Activated CD8-positive, alpha-beta memory T cell treated with anti-CD3 and anti-CD28 coated beads for 1 hour (primary cell): ENCODE measurements at regions not wholly inside any gene's neighbourhood (a gene's known extent, or its start where the extent isn't known, plus 50 kb on each side); places are given as distances from the start of the nearest gene placed in this dataset.
A peak's percentile ranks its signal among the peaks of the same experiment; 100 is the strongest.

ENCODE experiments used
- DNase-seq, 2 donors: peaks; one replicate each; pipeline ENCODE4 v3.0.0-alpha.2; 2020; ENCODE audit warnings: low read depth in 1 of 2; ENCODE audit errors: extremely low read depth in 1 of 2

DNA sequence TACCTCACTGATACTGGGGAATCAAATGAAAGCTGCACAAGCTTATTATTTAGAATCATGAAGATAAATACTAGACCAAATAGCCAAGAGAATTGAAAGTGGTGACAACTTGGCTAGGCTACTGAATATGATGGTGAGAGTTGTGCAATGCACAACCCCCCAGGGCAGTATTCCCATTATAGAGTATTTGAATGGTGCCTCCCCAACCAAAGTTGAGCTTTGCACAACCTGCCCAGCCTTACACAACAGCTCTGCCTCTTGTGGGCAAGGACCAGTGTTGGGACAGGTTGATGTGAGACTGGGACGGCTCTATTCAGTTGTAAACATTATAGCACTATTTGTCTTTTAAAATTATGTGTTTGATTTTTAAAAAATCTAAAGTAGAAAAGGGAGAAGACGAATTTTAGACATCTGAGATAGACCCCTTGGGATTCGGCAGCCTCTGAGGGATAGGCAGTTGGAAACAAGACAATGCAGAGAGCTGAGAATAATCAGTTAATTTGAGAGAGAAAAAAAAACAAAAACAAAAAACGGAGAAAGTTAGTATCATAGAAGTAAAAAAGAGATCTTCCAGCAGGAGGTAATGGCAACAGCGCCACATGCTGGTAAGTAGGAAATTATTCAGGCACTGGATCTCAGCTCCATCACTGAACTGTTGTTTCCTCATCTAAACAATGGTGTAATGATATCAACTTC lies 91.0 kb upstream of the KCNA3 start:
- peak in 1 of 2 donors; percentile 10 for DNase-seq

DNA sequence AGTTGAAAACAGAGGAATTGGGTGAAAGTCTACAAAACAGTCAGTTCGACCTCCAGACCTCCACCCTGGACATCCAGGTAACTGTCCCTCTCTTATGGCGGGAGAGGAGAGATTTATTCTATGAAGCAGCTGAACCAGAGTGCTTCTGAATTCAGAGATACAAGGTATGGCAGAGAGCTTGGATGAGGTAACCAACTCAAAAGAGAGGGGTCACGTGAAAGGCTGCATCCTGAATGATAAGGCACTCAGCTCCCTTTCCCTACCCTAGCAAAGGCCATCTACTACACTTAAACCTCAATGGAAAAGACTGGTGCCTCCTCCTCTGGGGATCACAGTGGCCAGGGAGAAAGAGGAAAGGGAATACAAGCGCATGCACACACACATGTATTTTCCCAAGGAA lies 88.4 kb upstream of the KCNA3 start:
- DNase-seq, result no peak

DNA sequence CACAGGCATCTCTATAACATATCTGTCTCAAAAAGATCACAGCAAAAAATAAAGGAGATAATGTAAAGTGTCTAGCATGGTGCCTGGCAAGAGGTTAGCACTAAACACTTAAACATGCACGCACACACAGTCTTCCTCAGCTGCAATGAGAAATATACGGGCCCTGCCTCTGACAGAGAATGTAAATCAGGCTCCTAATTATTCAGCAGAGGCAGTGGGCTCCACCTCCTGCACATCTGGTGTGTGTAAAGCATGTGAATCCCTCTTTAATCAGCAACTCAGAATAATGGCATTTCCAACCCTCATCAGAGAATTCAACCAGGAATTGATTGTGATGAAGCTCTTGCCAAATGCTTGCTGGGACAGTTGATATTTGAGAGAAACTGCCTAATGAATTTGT lies 85.6 kb upstream of the KCNA3 start:
- no peak for DNase-seq

DNA sequence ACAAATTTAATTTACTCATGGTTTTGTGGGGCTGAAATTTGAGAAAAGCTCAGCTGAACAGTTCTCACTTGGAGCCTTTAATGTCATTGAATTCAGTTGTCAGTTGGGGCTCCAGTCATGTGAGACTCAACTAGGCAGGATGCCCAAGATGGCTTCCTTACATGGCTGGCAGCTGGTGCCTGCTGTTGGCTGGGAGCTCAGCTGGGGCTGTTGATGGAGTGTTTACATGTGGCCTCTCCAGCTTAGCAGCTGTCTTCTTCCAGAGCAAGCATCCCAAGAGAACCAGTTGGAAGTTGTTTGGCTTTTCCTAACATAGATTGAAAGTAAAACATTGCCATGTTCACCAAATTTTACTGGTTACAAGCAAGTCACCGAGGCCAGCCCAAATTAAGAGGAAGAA lies 81.8 kb upstream of the KCNA3 start:
- no peak for DNase-seq

DNA sequence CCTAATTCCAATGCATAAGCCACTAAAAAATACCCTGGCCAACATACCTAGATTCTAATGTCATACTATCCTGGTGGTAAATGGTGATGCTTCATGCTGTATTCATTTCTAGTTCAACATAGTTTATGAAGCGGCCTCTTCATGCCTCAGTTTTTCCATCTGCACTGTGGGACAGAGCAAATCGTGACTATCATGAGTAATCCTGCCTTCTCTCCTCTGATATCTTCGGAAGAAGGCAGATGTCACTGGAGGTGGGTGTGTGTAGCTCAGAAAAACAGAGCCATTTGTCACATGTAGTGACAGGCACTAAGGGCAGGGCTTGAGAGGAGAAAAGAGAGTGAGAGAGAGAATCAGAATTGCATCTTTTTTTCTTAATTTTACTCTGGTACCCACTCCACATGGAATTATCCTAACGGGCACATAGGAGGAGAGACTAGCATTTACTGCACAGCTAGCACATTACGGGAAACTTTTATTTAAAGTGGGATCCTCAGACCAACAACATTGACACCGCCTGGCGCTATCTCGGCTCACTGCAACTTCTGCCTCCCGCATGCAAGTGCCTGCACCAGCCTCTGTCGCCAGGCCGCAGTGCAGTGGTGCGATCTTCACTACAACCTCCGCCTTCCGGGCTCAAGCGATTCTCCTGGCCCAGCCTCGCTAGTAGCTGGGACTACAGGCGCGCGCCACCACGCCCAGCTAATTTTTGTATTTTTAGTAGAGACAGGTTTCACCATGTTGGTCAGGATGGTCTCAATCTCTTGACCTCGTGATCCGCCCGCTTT lies 78.4 kb upstream of the KCNA3 start:
- no peak for DNase-seq

DNA sequence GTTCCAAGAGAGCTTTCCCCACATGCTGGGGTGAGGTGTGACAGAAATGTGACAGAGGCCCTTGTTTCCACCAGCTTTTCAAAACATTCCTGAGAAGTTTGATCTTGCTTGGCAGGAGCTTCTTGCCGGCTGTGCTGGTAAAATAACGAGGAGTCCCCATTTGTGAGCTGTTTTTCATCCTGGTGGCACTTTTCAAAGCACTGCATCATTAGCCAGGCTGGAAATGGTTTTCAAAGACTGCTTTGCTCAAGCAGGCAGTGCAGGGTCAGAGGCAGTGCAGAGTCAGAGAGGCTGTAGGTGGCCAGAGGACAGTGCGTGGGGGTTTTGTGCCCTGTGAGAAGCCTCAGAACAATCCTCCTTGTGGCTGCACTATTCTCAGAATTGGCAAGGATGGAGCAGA lies 75.8 kb upstream of the KCNA3 start:
- no peak for DNase-seq

DNA sequence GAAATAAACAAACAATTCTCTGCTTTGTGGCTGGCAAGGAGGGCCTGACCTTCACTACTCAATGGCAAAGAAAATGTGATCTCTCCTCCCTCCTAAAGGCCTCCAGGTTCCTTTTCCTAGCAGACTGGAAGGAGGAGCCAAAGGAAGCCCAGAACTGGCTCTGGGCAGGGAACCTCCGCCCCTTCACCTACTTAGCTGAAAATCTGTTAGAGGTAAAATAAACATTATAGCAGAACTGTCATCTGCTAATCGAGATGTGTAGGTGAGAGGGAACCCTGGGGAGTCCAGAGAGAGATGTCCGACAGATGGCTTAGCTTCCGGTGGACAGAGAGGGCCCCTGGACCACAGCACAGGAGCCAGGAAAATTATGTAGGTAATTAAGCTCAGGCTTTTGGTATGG lies 75.2 kb upstream of the KCNA3 start:
- no peak for DNase-seq

DNA sequence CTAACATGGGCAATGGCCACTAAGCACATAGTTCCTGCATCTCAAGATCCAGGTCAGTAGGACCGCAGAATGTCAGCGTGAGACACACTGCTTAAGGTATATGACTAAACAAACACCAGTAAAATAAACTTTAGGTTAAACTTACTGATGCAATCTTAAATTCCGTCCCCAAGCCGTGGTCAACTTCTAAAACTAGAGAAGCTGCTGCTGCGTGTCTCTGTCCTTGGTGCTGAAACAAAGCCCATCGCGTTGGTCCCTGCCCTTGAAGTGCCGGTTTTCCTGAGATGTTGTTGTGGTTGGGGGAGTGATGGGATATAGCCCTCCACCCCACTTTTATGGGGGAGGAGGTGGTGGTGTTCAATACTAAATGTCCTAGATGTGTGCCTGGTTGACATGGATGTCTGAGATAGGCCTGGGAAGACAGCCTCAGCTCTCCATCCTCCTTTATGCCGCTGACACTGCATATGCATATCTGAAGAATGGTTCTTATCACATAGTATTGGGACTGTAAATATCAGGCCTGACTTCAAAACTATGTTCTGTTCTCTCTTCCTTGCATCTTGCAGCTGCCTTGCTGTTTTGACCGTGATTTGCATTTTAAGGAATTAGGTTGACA lies 72.0 kb upstream of the KCNA3 start:
- DNase-seq, result peak; percentile 6 to 27

DNA sequence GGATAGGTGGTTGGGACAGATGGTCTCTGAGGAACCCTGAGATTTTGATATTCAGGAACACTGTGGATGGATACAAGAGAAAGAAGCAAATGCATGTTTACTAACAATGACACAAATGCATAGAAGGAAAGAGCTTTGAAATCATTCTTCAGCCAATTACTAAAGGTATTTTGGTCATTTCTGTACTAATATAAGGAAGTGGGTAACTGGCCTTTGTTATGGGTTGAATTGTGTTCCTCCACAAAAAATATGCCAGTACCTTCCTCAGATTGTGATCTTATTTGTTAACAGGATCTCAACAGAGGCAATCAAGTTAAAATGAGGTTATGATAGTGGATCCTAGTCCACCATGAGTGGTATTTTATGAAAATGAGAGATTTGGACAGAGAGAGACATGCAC lies 68.7 kb upstream of the KCNA3 start:
- no peak for DNase-seq

DNA sequence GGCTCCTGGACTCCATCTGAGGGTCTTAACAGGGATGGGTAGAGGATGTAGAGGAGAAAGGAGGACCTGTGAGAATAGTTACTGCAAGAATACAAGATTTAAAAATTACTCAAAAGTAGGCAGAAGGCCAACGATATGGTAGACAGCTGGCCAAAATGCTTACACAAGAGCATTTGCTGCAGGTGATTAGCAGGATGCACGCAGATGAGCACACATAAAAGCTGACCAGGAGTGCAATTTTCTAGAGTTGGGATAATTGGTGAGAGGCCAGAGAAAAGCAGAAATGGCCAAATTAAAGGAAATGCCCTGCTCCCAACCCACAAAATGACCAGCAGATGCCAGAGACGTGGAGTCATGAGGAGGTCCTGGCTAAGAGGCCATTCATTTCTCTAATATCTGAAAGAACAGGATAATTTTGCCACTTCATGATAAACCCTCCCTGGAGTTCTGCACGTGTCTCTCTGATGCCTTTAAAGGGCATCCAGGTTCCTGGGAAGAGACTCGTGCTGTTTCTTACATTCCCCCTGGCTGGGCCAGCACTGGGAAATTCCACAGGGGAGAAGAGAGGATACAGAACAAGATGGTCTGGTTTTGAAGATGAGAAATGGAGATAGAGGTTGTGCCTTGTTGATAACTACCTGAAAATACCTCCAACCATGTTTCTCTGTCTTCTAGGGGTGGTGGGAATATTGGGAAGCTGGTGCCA lies 62.3 kb upstream of the KCNA3 start:
- no peak for DNase-seq

DNA sequence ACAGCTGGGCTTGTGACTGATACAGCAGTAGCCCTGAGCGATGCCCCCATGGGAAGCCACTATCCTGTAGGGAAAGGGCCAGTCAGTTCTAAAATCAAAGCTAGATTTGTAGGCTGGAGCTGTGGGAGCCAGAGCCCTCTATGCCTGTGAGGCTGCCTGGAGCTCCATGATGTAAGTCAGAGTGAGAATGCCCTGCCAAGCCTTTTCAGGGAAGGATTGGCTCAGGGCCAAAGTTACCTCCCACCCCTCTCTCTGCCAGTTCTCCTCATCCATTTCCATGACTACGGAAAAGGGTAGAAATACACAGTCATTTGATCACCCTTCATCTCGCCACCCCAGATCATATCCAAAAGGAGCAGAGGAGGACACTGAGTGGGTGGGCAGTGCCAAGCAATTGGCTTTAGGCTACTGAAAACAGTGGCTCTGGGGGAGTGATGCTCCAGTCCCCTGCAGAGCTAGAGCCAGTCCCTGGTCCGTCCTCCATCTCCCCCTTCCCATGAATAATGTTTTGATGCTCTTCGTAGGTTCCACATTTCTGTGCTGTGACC lies 59.5 kb upstream of the KCNA3 start:
- no peak for DNase-seq

DNA sequence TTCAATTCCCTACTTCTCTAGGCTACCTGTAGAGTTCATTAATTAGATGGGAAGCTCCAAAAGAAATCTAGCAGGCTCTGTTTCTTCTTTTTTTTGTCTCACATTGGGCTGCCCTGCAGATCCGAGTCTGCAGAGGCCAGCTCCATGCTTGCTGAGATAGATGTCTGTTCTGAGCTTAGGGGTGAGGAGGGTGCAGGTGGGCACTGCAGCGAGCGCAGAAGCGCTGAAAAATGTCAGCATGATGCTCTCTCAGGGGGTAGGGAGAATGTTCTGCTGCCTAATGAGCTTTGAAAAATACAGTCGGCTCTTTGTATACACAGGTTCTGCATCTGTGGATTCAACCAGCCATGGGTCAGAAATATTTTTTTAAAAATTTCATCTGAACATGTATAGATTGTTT lies 56.8 kb upstream of the KCNA3 start:
- no peak for DNase-seq

DNA sequence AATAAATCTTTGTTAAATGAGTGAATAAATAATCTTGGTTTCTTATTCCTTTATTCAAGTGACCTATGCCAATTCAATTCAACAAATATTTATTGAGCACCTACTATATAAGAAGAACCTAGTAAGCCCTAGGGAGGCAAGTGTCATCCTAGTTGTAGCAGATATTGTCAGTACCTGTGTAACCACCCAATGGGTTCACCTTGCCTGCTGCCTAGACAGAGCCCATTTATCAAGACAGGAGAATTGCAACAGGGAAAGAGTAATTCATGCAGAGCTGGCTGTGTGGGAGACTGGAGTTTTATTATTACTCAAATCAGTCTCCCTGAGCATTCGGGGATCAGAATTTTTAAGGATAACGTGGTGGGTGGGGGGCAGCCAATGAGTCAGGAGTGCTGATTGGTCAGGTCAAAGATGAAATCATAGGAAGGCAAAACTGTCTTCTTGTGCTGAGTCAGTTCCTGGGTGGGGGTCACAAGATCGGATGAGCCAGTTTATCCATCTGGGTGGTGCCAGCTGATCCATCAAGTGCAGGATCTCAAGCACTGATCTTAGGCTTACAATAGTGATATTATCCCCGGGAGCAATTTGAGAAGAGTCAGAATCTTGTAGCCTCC lies 53.8 kb upstream of the KCNA3 start:
- DNase-seq, result no peak

DNA sequence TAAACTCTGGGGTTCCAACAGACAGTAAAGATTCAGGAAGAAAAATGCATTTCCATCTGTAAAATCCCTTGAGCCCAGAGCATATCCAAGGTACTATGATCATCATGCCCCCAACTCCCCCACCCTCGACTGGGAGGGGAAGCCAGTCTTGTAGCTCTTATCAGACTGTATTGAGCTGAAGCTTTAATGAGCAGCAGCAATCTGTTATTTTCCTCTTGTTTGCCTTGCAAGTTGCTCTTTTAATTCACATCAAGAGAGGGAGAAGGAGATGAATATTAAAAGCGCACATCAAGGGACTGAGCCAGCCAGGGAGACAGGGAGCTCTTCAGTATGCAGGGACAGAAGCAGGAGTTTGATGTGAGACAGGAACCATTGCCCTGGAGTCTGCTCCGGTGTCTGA lies 52.5 kb upstream of the KCNA3 start:
- DNase-seq, result no peak

DNA sequence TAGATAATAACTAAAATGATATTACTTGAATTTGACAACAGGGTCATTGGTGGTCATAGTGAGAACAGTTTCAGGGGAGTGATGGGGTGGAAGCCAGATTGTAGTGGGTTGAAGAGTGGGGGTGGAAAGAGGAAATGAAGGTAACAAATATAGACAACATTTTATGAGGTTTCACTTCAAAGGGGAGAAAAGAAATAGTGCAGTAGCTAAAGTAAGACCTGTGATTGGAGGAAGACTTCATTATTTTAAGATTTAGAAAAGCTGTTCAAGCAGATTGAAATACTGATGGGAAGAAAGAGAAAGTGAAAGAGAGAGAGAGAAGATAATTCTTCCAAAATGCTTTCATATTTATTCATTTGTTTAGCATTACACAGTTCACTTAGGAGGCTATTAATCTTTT lies 52.0 kb upstream of the KCNA3 start:
- no peak for DNase-seq
